Mucosa of rectum (tissue), 2 donors: ENCODE measurements at regions not wholly inside any gene's neighbourhood (a gene's known extent, or its start where the extent isn't known, plus 50 kb on each side); places are given as distances from the start of the nearest gene placed in this dataset.

Experiments used
- H3K27ac ChIP-seq, 2 donors: one replicate each; pipeline ENCODE4 v1.7.0; 2013; ENCODE audit warnings: inconsistent platforms in 2 of 2, low read depth in 2 of 2, low read length in 2 of 2
- H3K27me3 ChIP-seq, 2 donors: one replicate each; pipeline ENCODE4 v1.7.0; 2013; ENCODE audit warnings: low read length in 2 of 2; ENCODE audit not compliant: control insufficient read depth in 2 of 2, insufficient read depth in 2 of 2
- H3K36me3 ChIP-seq, 2 donors: one replicate each; pipeline ENCODE4 v1.7.0; 2013; ENCODE audit warnings: low read length in 2 of 2; ENCODE audit not compliant: control insufficient read depth in 2 of 2, insufficient read depth in 2 of 2
- H3K4me1 ChIP-seq, 2 donors: one replicate each; pipeline ENCODE4 v1.7.0; 2013; ENCODE audit warnings: low read length in 2 of 2, mild to moderate bottlenecking in 1 of 2; ENCODE audit not compliant: control insufficient read depth in 2 of 2, insufficient read depth in 2 of 2
- H3K4me3 ChIP-seq, 2 donors: one replicate each; pipeline ENCODE4 v1.7.0; 2013; ENCODE audit warnings: low read length in 2 of 2
- H3K9ac ChIP-seq, 2 donors: one replicate each; pipeline ENCODE4 v1.7.0; 2013; ENCODE audit warnings: low read length in 2 of 2, low read depth in 1 of 2, mild to moderate bottlenecking in 1 of 2
- H3K9me3 ChIP-seq, 2 donors: one replicate each; pipeline ENCODE4 v1.7.0; 2013; ENCODE audit warnings: low read length in 2 of 2; ENCODE audit not compliant: control insufficient read depth in 2 of 2
- donor health status: healthy.
- donor health status: Normal muscosa, but diverticular disease.

- Histone ChIP-seq H3K27ac (no peak overlapping the region), H3K27me3 (no peaks in the 10 kb centered on the region), H3K4me1 (no peaks in the 10 kb centered on the region), H3K4me3 (no peak overlapping the region), H3K9ac (no peak overlapping the region), H3K9me3 (no peaks in the 10 kb centered on the region), H3K36me3 (no peaks in the 10 kb centered on the region)
Measured at GRCh38 chr2:12959935-12960334, 243.2 kb downstream of the TRIB2 start.

GRCh38 chr2:12960671-12961070 is 243.9 kb downstream of the TRIB2 start:
- H3K36me3 ChIP-seq, result no peaks in the 10 kb centered on the region
- H3K9ac ChIP-seq, result no peak overlapping the region
- no peaks in the 10 kb centered on the region for H3K27me3 ChIP-seq
- no peak overlapping the region for H3K27ac ChIP-seq
- H3K4me3 ChIP-seq, result no peak overlapping the region
- H3K4me1 ChIP-seq, result no peaks in the 10 kb centered on the region
- H3K9me3 ChIP-seq, result no peaks in the 10 kb centered on the region

GRCh38 chr2:12964904-12965539 is 248.3 kb downstream of the TRIB2 start:
- Histone ChIP-seq H3K9ac (no peak overlapping the region), H3K4me3 (no peak overlapping the region), H3K4me1 (no peaks in the 10 kb centered on the region), H3K27me3 (no peaks in the 10 kb centered on the region), H3K36me3 (no peaks in the 10 kb centered on the region), H3K9me3 (no peaks in the 10 kb centered on the region), H3K27ac (no peak overlapping the region)

GRCh38 chr2:12965540-12966269 is 249.0 kb downstream of the TRIB2 start:
- H3K4me3 ChIP-seq, result no peak overlapping the region
- H3K27me3 ChIP-seq, result no peaks in the 10 kb centered on the region
- no peaks in the 10 kb centered on the region for H3K9me3 ChIP-seq
- H3K36me3 ChIP-seq, result no peaks in the 10 kb centered on the region
- H3K4me1 ChIP-seq, result no peaks in the 10 kb centered on the region
- H3K9ac ChIP-seq, result no peak overlapping the region
- no peak overlapping the region for H3K27ac ChIP-seq

GRCh38 chr2:12967804-12968203 is 251.1 kb downstream of the TRIB2 start:
- H3K9ac ChIP-seq, result no peak overlapping the region
- no peaks in the 10 kb centered on the region for H3K36me3 ChIP-seq
- no peak overlapping the region for H3K4me3 ChIP-seq
- no peaks in the 10 kb centered on the region for H3K9me3 ChIP-seq
- H3K27me3 ChIP-seq, result no peaks in the 10 kb centered on the region
- no peaks in the 10 kb centered on the region for H3K4me1 ChIP-seq
- H3K27ac ChIP-seq, result no peak overlapping the region

GRCh38 chr2:12968399-12968798 is 251.7 kb downstream of the TRIB2 start:
- no peaks in the 10 kb centered on the region for H3K36me3 ChIP-seq
- no peaks in the 10 kb centered on the region for H3K9me3 ChIP-seq
- no peak overlapping the region for H3K27ac ChIP-seq
- H3K4me3 ChIP-seq, result no peak overlapping the region
- H3K27me3 ChIP-seq, result no peaks in the 10 kb centered on the region
- no peak overlapping the region for H3K9ac ChIP-seq
- H3K4me1 ChIP-seq, result no peaks in the 10 kb centered on the region

- H3K27ac ChIP-seq, result no peak overlapping the region
- H3K27me3 ChIP-seq, result no peaks in the 10 kb centered on the region
- no peak overlapping the region for H3K9ac ChIP-seq
- H3K9me3 ChIP-seq, result no peaks in the 10 kb centered on the region
- H3K4me1 ChIP-seq, result no peaks in the 10 kb centered on the region
- H3K4me3 ChIP-seq, result no peak overlapping the region
- H3K36me3 ChIP-seq, result no peaks in the 10 kb centered on the region
Measured at GRCh38 chr2:12970861-12971260, 254.1 kb downstream of the TRIB2 start.

- Histone ChIP-seq H3K9me3 (no peaks in the 10 kb centered on the region), H3K27ac (no peak overlapping the region), H3K9ac (no peak overlapping the region), H3K4me1 (no peaks in the 10 kb centered on the region), H3K4me3 (no peak overlapping the region), H3K36me3 (no peaks in the 10 kb centered on the region), H3K27me3 (no peaks in the 10 kb centered on the region)
Measured at GRCh38 chr2:12971581-12972365, 255.0 kb downstream of the TRIB2 start.

- Histone ChIP-seq H3K4me1 (no peaks in the 10 kb centered on the region), H3K27ac (no peak overlapping the region), H3K36me3 (no peaks in the 10 kb centered on the region), H3K9ac (no peak overlapping the region), H3K9me3 (no peaks in the 10 kb centered on the region), H3K4me3 (no peak overlapping the region), H3K27me3 (no peaks in the 10 kb centered on the region)
Measured at GRCh38 chr2:12978066-12978835, 261.5 kb downstream of the TRIB2 start.

GRCh38 chr2:12979066-12979465 is 262.3 kb downstream of the TRIB2 start:
- H3K9ac ChIP-seq, result no peak overlapping the region
- no peaks in the 10 kb centered on the region for H3K9me3 ChIP-seq
- no peaks in the 10 kb centered on the region for H3K4me1 ChIP-seq
- H3K27me3 ChIP-seq, result no peaks in the 10 kb centered on the region
- H3K27ac ChIP-seq, result no peak overlapping the region
- no peaks in the 10 kb centered on the region for H3K36me3 ChIP-seq
- H3K4me3 ChIP-seq, result no peak overlapping the region
